ENCODE measurements at regions not wholly inside any gene's neighbourhood (a gene's known extent, or its start where the extent isn't known, plus 50 kb on each side); places are given as distances from the start of the nearest gene placed in this dataset.

GRCh38 chr5:145708169-145708568 is 127.0 kb downstream of the PRELID2 start:
- FAIRE-seq = no peak

- FAIRE-seq = no peak
Observed at GRCh38 chr5:145704724-145705123, 130.4 kb downstream of the PRELID2 start.

- FAIRE-seq = no peak
Observed at GRCh38 chr5:145703856-145704255, 131.3 kb downstream of the PRELID2 start.

- FAIRE-seq = no peak
Observed at GRCh38 chr5:145701404-145701803, 133.7 kb downstream of the PRELID2 start.

- FAIRE-seq = no peak
Observed at GRCh38 chr5:145699846-145700245, 135.3 kb downstream of the PRELID2 start.

GRCh38 chr5:145697251-145697990 is 137.7 kb downstream of the PRELID2 start:
- FAIRE-seq = no peak

GRCh38 chr5:145689235-145689634 is 145.9 kb downstream of the PRELID2 start:
- FAIRE-seq = no peak

- FAIRE-seq = no peak
Observed at GRCh38 chr5:145687943-145688342, 147.2 kb downstream of the PRELID2 start.

- FAIRE-seq = no peak
Observed at GRCh38 chr5:145685417-145685816, 149.7 kb downstream of the PRELID2 start.

- no peak for FAIRE-seq
Observed at GRCh38 chr5:145683431-145683830, 151.7 kb downstream of the PRELID2 start.

GRCh38 chr5:145682197-145682899 is 152.8 kb downstream of the PRELID2 start:
- FAIRE-seq = no peak

- FAIRE-seq = no peak
Observed at GRCh38 chr5:145681686-145682085, 153.5 kb downstream of the PRELID2 start.

- FAIRE-seq = no peak
Observed at GRCh38 chr5:145681216-145681615, 153.9 kb downstream of the PRELID2 start.

- FAIRE-seq = no peak
Observed at GRCh38 chr5:145680767-145681166, 154.4 kb downstream of the PRELID2 start.

- no peak for FAIRE-seq
Observed at GRCh38 chr5:145680169-145680568, 155.0 kb downstream of the PRELID2 start.

- FAIRE-seq = no peak
Observed at GRCh38 chr5:145678255-145678654, 156.9 kb downstream of the PRELID2 start.

- FAIRE-seq = no peak
Observed at GRCh38 chr5:145673786-145674185, 161.4 kb downstream of the PRELID2 start.

- FAIRE-seq = no peak
Observed at GRCh38 chr5:145668714-145669113, 166.4 kb downstream of the PRELID2 start.

- no peak for FAIRE-seq
Observed at GRCh38 chr5:145667742-145668141, 167.4 kb downstream of the PRELID2 start.

GRCh38 chr5:145666591-145666990 is 168.6 kb downstream of the PRELID2 start:
- no peak for FAIRE-seq

- no peak for FAIRE-seq
Observed at GRCh38 chr5:145661737-145662485, 173.2 kb downstream of the PRELID2 start.

- FAIRE-seq = no peak
Observed at GRCh38 chr5:145660897-145661640, 174.1 kb downstream of the PRELID2 start.

- FAIRE-seq = no peak
Observed at GRCh38 chr5:145658435-145658834, 176.7 kb downstream of the PRELID2 start.
